ENCODE measurements at regions not wholly inside any gene's neighbourhood (a gene's known extent, or its start where the extent isn't known, plus 50 kb on each side); places are given as distances from the start of the nearest gene placed in this dataset.

DNA sequence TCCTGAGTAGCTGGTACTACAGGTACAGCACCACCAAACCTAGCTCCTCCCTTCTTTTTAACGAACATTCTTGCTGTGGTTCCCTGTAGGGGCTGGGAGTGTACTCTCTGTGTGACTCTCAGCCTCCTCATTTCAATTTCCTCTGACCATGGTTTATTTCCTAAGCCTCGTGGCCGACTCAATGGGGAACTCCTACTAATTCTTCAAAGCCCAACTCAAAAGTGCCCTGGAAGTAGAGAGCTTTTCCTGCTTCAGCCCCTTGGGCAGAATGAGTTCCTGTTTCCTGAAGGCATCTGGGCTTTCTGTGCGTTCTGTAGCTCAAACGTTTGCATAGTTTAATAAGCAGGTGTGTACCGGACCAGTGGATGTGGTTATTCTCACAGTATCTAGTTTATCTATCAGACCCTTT, 70.9 kb upstream of the ACOT11 start:
- TF ChIP-seq, protein P1, sequence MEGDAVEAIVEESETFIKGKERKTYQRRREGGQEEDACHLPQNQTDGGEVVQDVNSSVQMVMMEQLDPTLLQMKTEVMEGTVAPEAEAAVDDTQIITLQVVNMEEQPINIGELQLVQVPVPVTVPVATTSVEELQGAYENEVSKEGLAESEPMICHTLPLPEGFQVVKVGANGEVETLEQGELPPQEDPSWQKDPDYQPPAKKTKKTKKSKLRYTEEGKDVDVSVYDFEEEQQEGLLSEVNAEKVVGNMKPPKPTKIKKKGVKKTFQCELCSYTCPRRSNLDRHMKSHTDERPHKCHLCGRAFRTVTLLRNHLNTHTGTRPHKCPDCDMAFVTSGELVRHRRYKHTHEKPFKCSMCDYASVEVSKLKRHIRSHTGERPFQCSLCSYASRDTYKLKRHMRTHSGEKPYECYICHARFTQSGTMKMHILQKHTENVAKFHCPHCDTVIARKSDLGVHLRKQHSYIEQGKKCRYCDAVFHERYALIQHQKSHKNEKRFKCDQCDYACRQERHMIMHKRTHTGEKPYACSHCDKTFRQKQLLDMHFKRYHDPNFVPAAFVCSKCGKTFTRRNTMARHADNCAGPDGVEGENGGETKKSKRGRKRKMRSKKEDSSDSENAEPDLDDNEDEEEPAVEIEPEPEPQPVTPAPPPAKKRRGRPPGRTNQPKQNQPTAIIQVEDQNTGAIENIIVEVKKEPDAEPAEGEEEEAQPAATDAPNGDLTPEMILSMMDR (IDR thresholded peaks at IDR 0.05), result no peak
- no peak for TF ChIP-seq POLR2A (IDR thresholded peaks at IDR 0.05)

Data from esophagus squamous epithelium (tissue), 4 donors.